Heart left ventricle (tissue), 13 donors: ENCODE measurements at regions not wholly inside any gene's neighbourhood (a gene's known extent, or its start where the extent isn't known, plus 50 kb on each side); places are given as distances from the start of the nearest gene placed in this dataset.

Source experiments
- POLR2A ChIP-seq, 2 donors: fragments of 450-650 bp; IDR thresholded peaks; one replicate each; pipeline ENCODE4 v1.6.1; 2017; ENCODE audit warnings: antibody characterized with exemption in 2 of 2, mild to moderate bottlenecking in 2 of 2, moderate library complexity in 2 of 2
- TF ChIP-seq, protein P1 (sequence below), 12 donors: fragments of 200-600 bp; sonication (generic) in 4 of 12; IDR thresholded peaks; one replicate each; pipeline versions ENCODE4 v1.5.0 to v1.8.0; 2018 to 2022; ENCODE audit warnings: antibody characterized with exemption in 12 of 12, mild to moderate bottlenecking in 5 of 12
- donor health status: ischemic (EF 13 %, LVEDD 7.1; RV severe dilation, severe dysfunction).
- donor health status: DM: no; HTN: yes; CAD: no.
- donor health status: DM: no; HTN: no; CAD: no.
- donor health status: ischemic (EF 25% LVEDD 6.9; RV normal size, moderate dysfunction).
- donor health status: ischemic (EF 25% LVEDD 5.7; RV mildly dilated, moderate dysfunction).
- donor health status: ischemic (EF 35%, LVEDD 5.7; RV mildly dilated, moderate dysfunction).
- donor health status: nonischemic (EF 11% LVEDD 7.7; RV severe dilation, severe dysfunction).
- donor health status: DM: yes; HTN: yes; CAD: no.
- donor health status: PGD.
- donor health status: ischemic (EF 29% LVEDD 5.4; RV normal size, mild dysfunction).
- donor health status: nonischemic (EF 23%, LVEDD 6.1; RV moderate dilation, normal function).

- TF ChIP-seq, protein P1, sequence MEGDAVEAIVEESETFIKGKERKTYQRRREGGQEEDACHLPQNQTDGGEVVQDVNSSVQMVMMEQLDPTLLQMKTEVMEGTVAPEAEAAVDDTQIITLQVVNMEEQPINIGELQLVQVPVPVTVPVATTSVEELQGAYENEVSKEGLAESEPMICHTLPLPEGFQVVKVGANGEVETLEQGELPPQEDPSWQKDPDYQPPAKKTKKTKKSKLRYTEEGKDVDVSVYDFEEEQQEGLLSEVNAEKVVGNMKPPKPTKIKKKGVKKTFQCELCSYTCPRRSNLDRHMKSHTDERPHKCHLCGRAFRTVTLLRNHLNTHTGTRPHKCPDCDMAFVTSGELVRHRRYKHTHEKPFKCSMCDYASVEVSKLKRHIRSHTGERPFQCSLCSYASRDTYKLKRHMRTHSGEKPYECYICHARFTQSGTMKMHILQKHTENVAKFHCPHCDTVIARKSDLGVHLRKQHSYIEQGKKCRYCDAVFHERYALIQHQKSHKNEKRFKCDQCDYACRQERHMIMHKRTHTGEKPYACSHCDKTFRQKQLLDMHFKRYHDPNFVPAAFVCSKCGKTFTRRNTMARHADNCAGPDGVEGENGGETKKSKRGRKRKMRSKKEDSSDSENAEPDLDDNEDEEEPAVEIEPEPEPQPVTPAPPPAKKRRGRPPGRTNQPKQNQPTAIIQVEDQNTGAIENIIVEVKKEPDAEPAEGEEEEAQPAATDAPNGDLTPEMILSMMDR (IDR thresholded peaks at IDR 0.05) = no peak
- no peak for TF ChIP-seq POLR2A (IDR thresholded peaks at IDR 0.05)
These were observed 158.9 kb upstream of the EEA1 start for GRCh38 chr12:93087840-93088610.
